ENCODE measurements at regions not wholly inside any gene's neighbourhood (a gene's known extent, or its start where the extent isn't known, plus 50 kb on each side); places are given as distances from the start of the nearest gene placed in this dataset.

DNA sequence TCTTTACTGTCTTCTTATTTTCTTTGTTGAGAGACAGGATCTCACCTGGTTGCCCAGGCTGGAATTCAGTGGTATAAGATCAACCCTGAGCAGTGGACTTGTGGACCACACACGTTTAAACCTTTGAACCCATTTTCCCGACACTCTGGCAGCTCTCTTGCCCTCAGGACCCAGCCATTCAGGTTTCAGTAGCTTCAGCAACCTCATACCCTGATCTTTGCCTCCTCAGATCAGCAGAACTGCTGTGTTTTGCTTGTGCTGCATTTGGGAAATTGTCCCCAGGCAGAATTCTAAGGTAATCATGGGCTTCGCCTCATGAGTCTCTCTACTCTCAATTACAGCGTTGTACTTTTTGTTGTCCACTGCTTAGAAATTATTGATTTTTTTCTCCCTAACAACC lies 317.6 kb upstream of the KIAA1217 start:
- no peak overlapping the region for H3K27ac ChIP-seq
- H3K4me3 ChIP-seq, result no peak overlapping the region
- no peak for DNase-seq (ENCODE audit: low spot score)
- TF ChIP-seq, protein P1, sequence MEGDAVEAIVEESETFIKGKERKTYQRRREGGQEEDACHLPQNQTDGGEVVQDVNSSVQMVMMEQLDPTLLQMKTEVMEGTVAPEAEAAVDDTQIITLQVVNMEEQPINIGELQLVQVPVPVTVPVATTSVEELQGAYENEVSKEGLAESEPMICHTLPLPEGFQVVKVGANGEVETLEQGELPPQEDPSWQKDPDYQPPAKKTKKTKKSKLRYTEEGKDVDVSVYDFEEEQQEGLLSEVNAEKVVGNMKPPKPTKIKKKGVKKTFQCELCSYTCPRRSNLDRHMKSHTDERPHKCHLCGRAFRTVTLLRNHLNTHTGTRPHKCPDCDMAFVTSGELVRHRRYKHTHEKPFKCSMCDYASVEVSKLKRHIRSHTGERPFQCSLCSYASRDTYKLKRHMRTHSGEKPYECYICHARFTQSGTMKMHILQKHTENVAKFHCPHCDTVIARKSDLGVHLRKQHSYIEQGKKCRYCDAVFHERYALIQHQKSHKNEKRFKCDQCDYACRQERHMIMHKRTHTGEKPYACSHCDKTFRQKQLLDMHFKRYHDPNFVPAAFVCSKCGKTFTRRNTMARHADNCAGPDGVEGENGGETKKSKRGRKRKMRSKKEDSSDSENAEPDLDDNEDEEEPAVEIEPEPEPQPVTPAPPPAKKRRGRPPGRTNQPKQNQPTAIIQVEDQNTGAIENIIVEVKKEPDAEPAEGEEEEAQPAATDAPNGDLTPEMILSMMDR (IDR thresholded peaks at IDR 0.05), result no peak

DNA sequence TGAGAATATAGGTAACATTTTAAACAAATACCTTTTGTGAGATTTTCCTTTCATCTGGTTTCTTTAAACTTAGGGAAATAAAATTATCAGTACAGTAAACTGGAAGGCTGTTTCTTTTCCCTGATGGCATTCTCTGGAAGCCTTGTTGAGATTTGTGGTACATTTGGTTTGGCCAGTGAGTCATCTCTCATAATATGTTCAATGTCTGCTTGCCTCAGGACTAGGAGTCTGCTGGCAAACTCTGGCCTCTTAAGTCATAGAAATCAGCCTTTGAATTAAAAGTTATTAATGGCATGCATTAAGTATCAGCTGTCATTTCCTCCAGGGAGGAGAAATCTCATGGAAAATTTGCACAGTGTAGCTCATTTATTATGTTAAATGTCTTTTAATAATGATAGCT lies 316.6 kb upstream of the KIAA1217 start:
- H3K4me3 ChIP-seq, result no peak overlapping the region
- no peak overlapping the region for H3K27ac ChIP-seq
- no peak for DNase-seq (ENCODE audit: low spot score)
- TF ChIP-seq, protein P1 (IDR thresholded peaks at IDR 0.05), result no peak

DNA sequence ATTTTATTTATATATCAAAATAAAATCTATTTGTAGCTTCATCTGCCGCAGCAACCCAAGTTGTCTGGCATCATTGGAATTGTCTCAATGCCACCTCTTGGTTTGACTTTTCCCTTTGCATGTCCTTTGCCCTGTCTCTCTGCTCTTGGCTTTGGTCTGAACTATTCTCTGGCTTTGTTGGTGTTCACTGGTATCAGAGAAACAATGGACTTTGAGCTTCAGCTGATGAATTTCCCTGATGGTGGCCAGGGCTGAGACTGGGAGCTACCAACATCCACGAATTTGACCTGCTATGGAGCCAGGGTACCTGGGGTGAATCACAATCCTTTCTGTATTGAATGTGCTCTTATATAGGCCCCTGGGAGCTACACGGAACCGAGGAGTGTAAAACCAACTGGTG lies 311.7 kb upstream of the KIAA1217 start:
- DNase-seq (ENCODE audit: low spot score), result no peak
- TF ChIP-seq, protein P1 (IDR thresholded peaks at IDR 0.05), result no peak
- Histone ChIP-seq H3K4me3 (no peak overlapping the region), H3K27ac (no peak overlapping the region)

DNA sequence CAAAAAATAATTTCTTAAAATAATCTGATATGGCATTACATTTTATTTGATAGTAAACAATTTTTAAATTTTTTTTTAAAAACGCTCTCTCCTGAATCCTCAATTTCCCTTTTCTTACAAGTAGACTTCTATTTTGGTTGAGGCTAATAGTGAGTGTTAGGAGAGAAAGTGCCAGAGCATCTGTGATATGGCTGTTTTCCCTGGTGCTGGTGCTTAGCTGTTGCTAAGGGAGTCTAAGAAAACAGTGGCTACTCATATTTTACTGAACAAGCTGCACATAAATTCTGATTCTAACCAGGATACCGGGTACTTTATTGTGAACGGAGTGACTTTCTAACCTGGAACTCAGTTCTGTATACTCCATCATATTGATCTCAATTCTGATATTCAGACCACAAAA lies 311.1 kb upstream of the KIAA1217 start:
- H3K27ac ChIP-seq, result no peak overlapping the region
- no peak for DNase-seq (ENCODE audit: low spot score)
- H3K4me3 ChIP-seq, result no peak overlapping the region
- TF ChIP-seq, protein P1 (IDR thresholded peaks at IDR 0.05), result no peak

DNA sequence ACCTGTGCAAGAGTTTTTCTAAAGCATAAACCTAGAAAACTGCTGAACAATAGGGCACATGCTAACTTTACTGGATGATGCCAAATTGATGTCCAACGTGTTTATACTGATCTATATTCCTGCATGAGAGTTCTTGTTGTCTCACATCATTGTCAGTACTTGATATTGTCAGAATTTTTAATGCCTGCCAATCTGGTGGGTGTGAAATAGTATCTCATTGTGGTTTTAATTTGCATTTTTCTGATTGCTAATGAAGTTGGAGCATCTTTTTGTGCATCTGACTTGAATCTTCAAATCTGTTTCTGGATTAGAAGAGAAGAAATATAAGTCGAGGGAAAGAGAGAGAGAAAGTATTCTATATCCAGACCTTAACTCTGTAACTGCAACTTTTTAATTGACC lies 309.8 kb upstream of the KIAA1217 start:
- H3K27ac ChIP-seq, result no peak overlapping the region
- TF ChIP-seq, protein P1 (IDR thresholded peaks at IDR 0.05), result no peak
- no peak overlapping the region for H3K4me3 ChIP-seq
- DNase-seq (ENCODE audit: low spot score), result no peak

DNA sequence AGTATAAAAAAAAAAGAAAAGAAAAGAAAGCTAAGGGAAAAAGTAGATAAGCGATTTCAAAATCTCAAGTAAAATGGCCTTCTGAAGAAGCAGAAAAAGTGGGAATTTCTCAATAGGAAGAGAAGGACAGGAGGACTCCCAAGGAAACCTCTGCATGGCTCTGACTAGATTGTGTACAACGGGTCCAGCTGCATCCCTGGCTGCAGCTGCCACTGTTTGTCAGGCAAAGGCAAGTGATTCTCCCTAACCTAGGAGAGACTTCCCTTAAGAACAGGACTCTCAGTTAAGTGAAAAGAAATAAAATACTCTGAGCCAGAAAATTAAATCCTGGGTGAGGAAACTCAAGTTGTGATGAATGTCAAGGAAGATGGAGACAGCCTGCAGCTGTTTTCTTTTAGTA lies 298.6 kb upstream of the KIAA1217 start:
- no peak for DNase-seq (ENCODE audit: low spot score)
- Histone ChIP-seq H3K27ac (no peak overlapping the region), H3K4me3 (no peak overlapping the region)
- TF ChIP-seq, protein P1 (IDR thresholded peaks at IDR 0.05), result no peak

DNA sequence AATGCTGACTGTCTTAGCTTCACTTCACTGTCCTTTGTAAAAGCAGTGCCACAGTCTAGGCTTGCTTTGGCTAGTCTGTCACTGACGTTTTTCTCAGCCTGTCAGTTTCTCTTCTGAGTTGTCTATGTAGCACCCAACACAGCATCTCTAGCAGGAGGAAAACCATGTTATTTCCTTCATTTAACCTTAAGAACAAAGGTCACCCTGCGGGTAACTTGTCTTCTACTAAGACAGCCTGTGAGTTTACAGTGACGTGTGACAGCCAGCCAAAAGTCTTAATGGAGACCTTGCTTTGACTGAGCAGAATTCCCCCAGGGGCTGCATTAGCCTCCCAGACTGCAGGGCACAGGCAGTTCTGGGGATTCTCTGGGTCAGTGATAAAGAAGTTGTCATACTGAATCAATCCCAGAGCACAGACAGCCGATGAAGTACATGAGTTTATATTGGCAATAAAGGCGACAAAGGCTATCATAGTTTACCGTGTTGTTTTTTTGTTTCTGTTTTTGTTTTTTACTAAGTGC lies 296.0 kb upstream of the KIAA1217 start:
- TF ChIP-seq, protein P1 (IDR thresholded peaks at IDR 0.05), result no peak
- Histone ChIP-seq H3K27ac (no peak overlapping the region), H3K4me3 (no peak overlapping the region)
- DNase-seq (ENCODE audit: low spot score), result no peak

Measured in coronary artery (tissue), 2 donors.